AML-193 (cell line): ENCODE measurements at regions not wholly inside any gene's neighbourhood (a gene's known extent, or its start where the extent isn't known, plus 50 kb on each side); places are given as distances from the start of the nearest gene placed in this dataset.

Source experiments
- DNase-seq, 2 experiments: peaks; one replicate each; lab custom pipeline; 2025; lab: John Stamatoyannopoulos, UW

DNA sequence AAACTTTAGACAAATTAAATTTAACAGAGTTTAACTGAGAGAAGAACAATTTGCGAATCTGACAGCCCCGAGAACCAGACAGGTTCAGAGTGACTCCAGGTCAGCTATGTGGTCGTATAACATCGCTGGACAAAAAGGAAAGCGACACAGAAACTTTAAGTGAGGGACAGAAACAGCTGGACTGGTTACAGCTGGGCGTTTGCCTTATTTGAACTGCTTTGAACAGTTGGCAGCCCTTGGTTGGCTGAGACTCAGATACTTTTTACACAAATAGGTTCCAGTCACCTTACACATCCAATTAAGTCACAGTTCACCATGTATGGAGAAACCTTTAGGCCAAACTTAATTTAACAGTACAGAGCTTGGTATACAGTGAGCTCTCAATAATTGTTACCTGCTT, 436.9 kb downstream of the GUCY1A2 start:
- DNase-seq: no peak

DNA sequence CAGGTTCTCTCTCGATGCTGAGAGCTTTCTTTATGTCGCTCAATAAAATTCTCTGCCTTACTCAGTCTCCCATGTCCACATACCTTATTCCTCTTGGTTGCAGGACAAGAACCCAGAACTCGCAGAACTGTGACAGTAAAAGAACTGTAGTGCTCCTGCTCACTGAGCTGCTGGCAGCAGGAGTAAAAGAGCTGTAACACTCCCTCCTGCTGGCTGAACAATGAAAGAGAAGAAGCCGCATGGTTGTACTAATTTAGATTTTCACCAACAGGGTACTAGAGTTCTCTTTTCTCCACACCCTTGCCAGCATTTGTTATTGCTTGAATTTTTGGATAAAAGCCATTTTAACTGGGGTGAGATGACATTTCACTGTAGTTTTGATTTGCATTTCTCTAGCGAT, 433.2 kb downstream of the GUCY1A2 start:
- DNase-seq: no peak

DNA sequence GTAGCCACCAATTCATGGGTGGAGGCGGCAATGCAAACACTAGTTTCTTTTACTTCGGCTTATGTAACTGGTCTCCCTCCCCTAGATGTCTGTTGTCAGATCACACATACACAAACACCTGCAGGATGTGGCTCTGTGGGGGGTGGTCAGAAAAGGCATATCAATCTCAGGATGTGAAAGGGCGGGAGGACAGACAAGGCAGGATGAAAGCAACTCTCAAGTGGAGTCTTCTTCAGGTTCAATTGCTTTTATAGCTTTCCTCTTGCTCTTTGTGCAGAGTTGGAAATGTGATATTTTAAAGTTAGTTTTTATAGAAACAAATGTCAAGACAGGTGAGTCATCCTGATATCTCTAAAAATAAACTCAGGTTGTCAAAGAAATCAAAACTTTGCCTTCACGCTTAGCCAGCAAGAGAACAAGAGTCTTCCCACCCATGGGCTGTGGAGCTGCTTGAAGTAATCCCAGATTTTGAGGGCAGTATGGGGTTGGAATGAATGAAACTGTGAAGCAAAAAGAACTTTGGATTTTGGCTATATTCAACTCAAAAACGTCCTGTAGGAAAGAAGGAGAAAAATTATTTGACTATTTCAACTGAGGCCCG, 423.4 kb downstream of the GUCY1A2 start:
- no peak for DNase-seq

DNA sequence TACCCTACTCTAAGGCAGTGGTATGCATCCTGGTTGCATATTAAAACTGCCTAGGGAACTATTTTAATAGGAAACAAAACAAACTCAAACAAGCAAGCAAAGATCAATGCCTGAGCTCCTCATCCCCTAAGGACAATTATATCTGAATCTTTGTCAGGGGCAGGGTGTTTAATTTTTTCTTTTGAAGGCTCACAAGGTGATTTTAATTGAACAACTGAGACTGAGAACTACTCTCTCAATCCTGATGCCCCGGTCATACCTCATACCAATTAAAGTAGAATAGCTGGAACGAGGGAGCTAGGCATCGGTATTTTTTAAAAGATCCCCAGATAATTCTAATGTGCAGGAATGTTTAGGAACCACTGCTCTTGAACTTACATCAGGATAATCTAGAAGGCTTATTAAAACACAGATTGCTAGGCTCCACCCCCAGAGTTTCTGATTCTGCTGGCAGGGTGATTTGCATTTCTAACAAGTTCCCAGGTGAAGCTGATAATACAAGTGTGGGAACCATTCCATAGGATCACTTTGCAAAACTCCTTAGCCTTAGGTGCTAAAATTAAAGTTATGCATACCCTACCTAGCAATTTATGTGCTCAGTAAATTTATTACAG, 416.5 kb downstream of the GUCY1A2 start:
- DNase-seq: no peak

DNA sequence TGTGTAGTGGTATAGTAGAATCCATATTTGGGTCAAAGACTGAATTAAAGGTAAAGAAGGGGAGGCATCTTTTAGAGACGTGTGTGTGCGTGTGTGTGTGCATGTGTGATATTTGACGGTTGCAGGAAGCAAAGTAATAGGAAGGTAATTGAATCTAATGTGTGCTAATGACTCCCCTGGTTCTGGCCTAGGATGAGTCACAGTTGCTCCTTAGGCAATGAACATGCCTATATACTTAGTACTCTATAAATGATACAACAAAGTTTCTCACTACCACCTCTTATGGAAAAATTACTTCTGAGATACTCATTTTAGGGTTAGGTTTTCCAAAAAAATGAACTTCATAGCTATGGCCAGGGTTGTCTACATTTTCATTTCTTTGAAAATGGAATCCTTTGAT, 409.6 kb downstream of the GUCY1A2 start:
- DNase-seq: no peak

DNA sequence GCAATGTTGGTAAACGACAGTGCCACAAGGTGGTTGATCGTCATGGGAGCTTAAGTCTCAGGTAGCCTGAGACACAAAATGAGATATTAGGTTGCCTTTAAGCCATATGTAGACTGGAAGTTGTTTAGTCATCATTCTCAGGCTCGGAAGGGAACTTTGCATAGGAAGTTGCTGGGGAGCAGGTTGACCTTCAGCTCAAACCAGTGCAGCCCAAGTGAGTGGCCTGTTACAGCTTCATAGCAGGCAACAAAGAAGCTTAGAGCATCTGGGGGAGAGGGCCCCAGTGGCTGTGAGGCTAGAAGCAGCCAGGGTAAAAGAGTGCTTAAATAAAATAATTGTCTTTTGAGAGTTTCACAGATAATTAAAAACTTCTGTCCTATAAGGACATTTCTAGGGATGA, 404.0 kb downstream of the GUCY1A2 start:
- no peak for DNase-seq

DNA sequence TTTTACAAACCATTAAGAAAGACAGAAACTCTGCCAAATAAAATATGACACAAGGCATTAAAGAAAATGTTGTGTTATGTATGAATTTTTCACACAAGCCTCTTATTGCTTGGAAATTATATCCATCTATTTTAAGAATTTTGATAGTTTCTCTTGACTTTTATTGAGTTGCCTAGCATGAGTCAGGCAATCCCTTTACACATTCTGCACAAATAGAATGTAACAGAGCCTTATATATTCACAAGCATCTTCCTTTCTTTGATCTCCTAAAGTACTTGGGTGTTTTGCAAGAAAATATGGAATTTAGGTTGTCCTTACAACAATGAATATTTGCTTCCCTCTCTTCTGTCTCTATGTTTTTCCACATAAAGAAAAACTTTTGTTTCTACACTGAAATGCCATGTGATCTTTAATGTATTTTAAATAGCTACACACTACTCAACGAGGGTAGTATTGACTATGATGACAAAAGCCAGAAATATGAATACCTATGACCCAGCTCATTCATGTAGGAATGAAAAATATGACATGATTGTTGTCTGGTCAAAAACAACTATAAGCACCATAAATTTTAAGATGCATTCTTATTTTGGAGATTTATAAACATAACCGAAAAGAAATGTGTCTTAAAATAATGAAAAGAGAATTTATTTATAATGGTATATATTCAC, 398.8 kb downstream of the GUCY1A2 start:
- DNase-seq: no peak

DNA sequence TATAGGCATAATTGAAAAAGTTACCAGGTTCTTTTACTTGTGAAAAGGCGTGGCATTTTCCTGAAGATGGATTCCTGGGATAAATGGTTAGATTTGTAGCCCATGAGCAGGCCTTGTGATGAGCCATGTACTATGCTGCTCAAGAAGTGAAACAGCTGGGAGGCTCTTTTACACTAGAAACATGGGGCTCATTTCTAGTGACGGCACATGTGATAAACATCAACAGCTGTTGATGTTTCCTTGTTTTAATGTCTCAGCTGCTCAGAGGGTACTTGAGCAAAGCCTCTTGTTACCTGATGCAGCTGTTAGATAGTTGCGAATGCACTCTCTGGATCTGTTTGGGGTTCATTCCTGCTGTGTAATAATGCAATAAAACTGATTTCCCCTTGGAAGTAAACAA, 396.8 kb downstream of the GUCY1A2 start:
- no peak for DNase-seq
